Vagina (tissue), 2 donors: ENCODE measurements at regions not wholly inside any gene's neighbourhood (a gene's known extent, or its start where the extent isn't known, plus 50 kb on each side); places are given as distances from the start of the nearest gene placed in this dataset.

Experiments used
- CTCF ChIP-seq, 3 experiments: fragments of 450-650 bp in 2 of 3; fragments of 200-600 bp in 1 of 3; sonication (generic) in 1 of 3; IDR thresholded peaks; one replicate each; pipeline ENCODE4 v1.5.1; 2017 to 2019; ENCODE audit warnings: antibody characterized with exemption in 3 of 3, mild to moderate bottlenecking in 2 of 3, moderate library complexity in 2 of 3
- POLR2AphosphoS5 ChIP-seq, 2 donors: sonication (generic); formaldehyde crosslinking; IDR thresholded peaks; one replicate each; pipeline ENCODE4 v1.9.0; 2017; ENCODE audit warnings: antibody characterized with exemption in 2 of 2, mild to moderate bottlenecking in 2 of 2, low read depth in 1 of 2; ENCODE audit not compliant: insufficient read depth in 1 of 2

GRCh38 chr18:41529093-41529492 lies 425.9 kb upstream of the PIK3C3 start:
- TF ChIP-seq CTCF (IDR thresholded peaks at IDR 0.05) (no peak), POLR2AphosphoS5 (IDR thresholded peaks at IDR 0.05; ENCODE audit: insufficient read depth in 1 of 2, low read depth in 1 of 2) (no peak)
